ENCODE measurements at regions not wholly inside any gene's neighbourhood (a gene's known extent, or its start where the extent isn't known, plus 50 kb on each side); places are given as distances from the start of the nearest gene placed in this dataset.

DNA sequence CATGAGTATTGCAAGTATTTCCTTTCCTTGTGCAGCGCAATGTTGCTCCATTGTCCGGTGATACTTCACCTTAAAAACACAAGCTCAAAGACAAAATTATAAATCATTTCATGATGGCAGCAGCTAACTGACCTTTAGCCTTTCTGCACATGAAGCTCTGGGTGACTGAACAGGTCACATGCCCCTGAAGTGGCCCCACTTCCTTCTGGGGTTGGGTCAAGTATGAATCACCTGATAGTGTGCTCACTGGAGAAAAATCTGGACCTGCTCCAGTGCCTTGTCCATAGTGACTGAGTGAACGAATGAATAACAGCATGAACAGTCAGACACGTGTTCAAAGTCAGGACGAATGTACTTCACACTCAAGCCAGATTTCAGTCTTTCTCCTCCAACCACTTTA, 658.9 kb downstream of the NPHP4 start:
- Histone ChIP-seq H3K9me3 (ENCODE audit: control insufficient read depth in 2 of 2, insufficient read depth in 1 of 2, low read length in 1 of 2) (no peaks in the 10 kb centered on the region), H3K4me1 (ENCODE audit: control insufficient read depth in 2 of 2, insufficient read depth in 2 of 2, low read length in 2 of 2) (no peaks in the 10 kb centered on the region), H3K27me3 (ENCODE audit: control insufficient read depth in 2 of 2, insufficient read depth in 1 of 2, low read length in 1 of 2) (no peaks in the 10 kb centered on the region), H3K4me3 (ENCODE audit: low read length in 2 of 2) (no peak overlapping the region), H3K27ac (ENCODE audit: low read depth in 1 of 2, low read length in 1 of 2) (no peak overlapping the region), H3K36me3 (ENCODE audit: control insufficient read depth in 2 of 2, insufficient read depth in 2 of 2, low read length in 1 of 2) (no peaks in the 10 kb centered on the region)
- WGBS: 93% methylated on average over 5 of the region's 5 CpGs
- no peak for DNase-seq (ENCODE audit: low read depth in 6 of 9, low spot score in 9 of 9)

DNA sequence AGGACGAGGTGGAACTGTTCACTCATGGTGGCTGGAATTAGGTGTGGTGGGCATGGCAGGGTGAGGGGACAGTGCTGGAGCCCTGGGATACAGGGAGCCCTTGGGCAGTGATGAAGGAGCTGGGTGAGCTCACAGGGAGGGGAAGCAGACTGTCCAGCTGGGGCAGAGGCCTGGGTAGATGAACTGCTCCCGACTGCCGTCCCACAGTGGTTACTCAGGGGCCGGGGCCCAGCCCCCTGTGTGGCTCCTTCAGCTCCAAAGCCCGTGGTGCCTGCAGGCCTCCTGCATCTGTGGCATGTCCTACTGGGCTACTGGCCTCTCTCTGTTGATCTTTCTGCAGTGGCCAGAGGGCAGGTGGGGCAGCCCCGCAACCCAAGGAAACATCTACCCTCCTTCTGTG, 661.1 kb downstream of the NPHP4 start:
- WGBS: 93% methylated on average over 6 of the region's 6 CpGs
- no peak for DNase-seq (ENCODE audit: low read depth in 6 of 9, low spot score in 9 of 9)

DNA sequence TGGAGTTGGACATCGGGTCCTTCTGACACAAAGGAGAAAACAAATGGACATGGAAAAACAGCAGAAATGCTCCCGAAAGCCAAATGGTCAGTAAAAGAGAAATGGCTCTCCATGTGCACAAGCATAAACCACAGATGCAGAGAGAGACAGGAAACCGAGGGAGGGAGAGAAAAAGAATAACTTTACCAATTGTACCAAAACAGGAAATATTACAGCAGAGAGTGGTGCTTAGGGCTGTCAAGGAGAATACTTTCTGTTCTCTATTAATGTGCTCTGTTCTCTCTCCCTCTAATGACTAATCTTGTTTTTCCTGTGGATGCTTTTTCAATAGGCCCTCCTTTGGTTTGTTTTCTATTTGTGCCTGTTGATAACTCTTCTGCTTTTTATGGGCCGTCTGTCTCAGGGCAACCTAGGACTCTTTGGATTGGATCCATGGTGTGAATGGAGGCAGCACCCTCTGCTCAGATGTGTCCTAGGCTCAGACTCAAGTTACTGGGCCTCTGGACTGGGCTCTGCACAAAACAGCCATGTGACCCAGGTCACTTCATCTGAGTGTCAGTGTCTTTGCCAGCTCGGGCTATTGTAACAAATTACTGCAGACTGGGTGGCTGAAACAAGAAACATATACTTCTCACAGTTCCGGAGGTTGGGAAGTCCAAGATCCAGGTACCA, 663.0 kb downstream of the NPHP4 start:
- no peak overlapping the region for H3K27ac ChIP-seq (ENCODE audit: low read depth in 1 of 2, low read length in 1 of 2)
- no peak for DNase-seq (ENCODE audit: low read depth in 6 of 9, low spot score in 9 of 9)
- 65% methylated on average over 6 of the region's 6 CpGs for WGBS
- no peaks in the 10 kb centered on the region for H3K36me3 ChIP-seq (ENCODE audit: control insufficient read depth in 2 of 2, insufficient read depth in 2 of 2, low read length in 1 of 2)
- peaks cover 1 to 5% of the 10 kb centered on the region in 2 donors for H3K9me3 ChIP-seq (ENCODE audit: control insufficient read depth in 2 of 2, insufficient read depth in 1 of 2, low read length in 1 of 2)
- H3K4me1 ChIP-seq (ENCODE audit: control insufficient read depth in 2 of 2, insufficient read depth in 2 of 2, low read length in 2 of 2): no peaks in the 10 kb centered on the region
- no peak overlapping the region for H3K4me3 ChIP-seq (ENCODE audit: low read length in 2 of 2)
- no peaks in the 10 kb centered on the region for H3K27me3 ChIP-seq (ENCODE audit: control insufficient read depth in 2 of 2, insufficient read depth in 1 of 2, low read length in 1 of 2)

More for the DNA sequence above, 661.1 kb downstream of the NPHP4 start:
- no peak overlapping the region for H3K27ac ChIP-seq (ENCODE audit: low read depth in 1 of 2, low read length in 1 of 2)
- peaks cover 1 to 5% of the 10 kb centered on the region in 2 donors for H3K9me3 ChIP-seq (ENCODE audit: control insufficient read depth in 2 of 2, insufficient read depth in 1 of 2, low read length in 1 of 2)
- no peaks in the 10 kb centered on the region for H3K27me3 ChIP-seq (ENCODE audit: control insufficient read depth in 2 of 2, insufficient read depth in 1 of 2, low read length in 1 of 2)
- no peaks in the 10 kb centered on the region for H3K36me3 ChIP-seq (ENCODE audit: control insufficient read depth in 2 of 2, insufficient read depth in 2 of 2, low read length in 1 of 2)
- H3K4me1 ChIP-seq (ENCODE audit: control insufficient read depth in 2 of 2, insufficient read depth in 2 of 2, low read length in 2 of 2): no peaks in the 10 kb centered on the region
- H3K4me3 ChIP-seq (ENCODE audit: low read length in 2 of 2): no peak overlapping the region

DNA sequence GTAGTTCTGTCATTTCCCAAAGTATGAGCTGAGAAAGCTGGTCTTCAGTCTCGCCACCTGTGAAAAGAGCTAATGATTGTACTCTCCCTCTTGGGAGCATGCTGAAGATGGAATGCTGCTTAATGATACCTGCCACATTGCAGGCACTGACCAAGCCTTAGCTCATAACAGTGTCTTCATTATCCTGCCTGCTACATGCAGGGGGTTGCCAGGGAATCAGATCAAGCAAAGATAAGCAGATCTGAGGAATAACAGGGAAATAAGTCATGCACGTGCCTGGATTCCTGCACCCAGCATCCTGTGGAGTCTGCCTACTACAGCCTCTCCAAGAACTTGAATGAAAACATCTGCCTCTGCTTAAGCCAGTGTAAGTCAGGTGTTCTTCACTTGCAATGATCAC, 667.3 kb downstream of the NPHP4 start:
- Histone ChIP-seq H3K27me3 (ENCODE audit: control insufficient read depth in 2 of 2, insufficient read depth in 1 of 2, low read length in 1 of 2) (no peaks in the 10 kb centered on the region), H3K27ac (ENCODE audit: low read depth in 1 of 2, low read length in 1 of 2) (no peak overlapping the region), H3K4me3 (ENCODE audit: low read length in 2 of 2) (no peak overlapping the region), H3K36me3 (ENCODE audit: control insufficient read depth in 2 of 2, insufficient read depth in 2 of 2, low read length in 1 of 2) (no peaks in the 10 kb centered on the region), H3K4me1 (ENCODE audit: control insufficient read depth in 2 of 2, insufficient read depth in 2 of 2, low read length in 2 of 2) (no peaks in the 10 kb centered on the region), H3K9me3 (ENCODE audit: control insufficient read depth in 2 of 2, insufficient read depth in 1 of 2, low read length in 1 of 2) (peaks cover 1 to 5% of the 10 kb centered on the region in 2 donors)
- no peak for DNase-seq (ENCODE audit: low read depth in 6 of 9, low spot score in 9 of 9)
- 82% methylated on average over 2 of the region's 2 CpGs for WGBS

DNA sequence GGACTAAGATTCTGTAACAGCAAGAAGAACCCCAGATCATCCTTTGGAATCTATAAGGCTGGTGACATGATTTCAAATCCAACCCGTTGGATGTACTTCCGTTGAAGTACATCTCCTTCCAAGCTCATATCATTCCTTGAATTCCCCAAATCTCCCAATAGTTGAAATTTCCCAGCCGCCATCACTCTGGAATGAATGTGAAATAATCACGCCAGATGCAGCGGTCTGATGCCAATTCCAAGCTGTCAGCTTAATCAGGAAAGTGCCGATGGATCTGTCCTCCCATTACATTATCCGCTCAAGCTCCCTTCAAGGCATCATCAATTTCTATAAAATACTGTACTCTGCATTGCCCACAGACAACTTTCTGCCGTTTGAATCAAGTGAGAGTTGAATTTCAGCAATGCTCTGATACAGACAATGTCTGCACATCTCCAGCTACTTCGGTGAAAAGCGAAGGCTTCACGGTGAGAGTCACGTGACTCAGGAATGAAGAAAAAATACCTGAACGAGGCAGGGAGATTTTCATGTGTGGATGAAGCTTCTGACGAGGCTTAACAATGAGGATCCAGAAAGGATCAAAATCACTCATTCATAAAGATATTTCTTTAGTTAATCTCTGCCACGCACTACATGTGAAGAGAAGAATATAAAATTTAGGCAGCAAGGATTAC, 663.9 kb downstream of the AJAP1 start:
- Histone ChIP-seq H3K36me3 (ENCODE audit: control insufficient read depth in 2 of 2, insufficient read depth in 2 of 2, low read length in 1 of 2) (no peaks in the 10 kb centered on the region), H3K4me3 (ENCODE audit: low read length in 2 of 2) (no peak overlapping the region), H3K4me1 (ENCODE audit: control insufficient read depth in 2 of 2, insufficient read depth in 2 of 2, low read length in 2 of 2) (no peaks in the 10 kb centered on the region), H3K9me3 (ENCODE audit: control insufficient read depth in 2 of 2, insufficient read depth in 1 of 2, low read length in 1 of 2) (no peaks in the 10 kb centered on the region), H3K27ac (ENCODE audit: low read depth in 1 of 2, low read length in 1 of 2) (no peak overlapping the region), H3K27me3 (ENCODE audit: control insufficient read depth in 2 of 2, insufficient read depth in 1 of 2, low read length in 1 of 2) (no peaks in the 10 kb centered on the region)
- 91% methylated on average over 15 of the region's 15 CpGs for WGBS
- DNase-seq (ENCODE audit: low read depth in 6 of 9, low spot score in 9 of 9): no peak

DNA sequence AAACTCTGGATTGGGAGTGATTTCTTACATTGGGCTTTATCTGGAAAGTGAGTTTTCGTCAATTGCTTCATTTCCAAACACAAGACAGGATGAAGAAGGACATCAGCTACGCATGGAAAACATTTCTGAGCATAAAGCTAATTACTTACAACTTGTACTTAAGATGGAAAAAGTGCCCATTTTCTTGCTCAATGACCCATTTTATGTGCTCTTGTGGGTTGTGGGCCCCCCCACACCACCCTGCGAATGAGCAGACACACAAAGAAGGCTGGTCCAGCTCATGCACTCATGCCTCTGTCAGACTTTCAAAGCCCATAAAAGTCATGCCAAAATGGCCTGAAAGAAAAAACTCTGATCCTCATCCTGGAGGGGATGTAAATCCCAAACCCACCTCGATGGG, 663.0 kb downstream of the AJAP1 start:
- H3K4me1 ChIP-seq (ENCODE audit: control insufficient read depth in 2 of 2, insufficient read depth in 2 of 2, low read length in 2 of 2): no peaks in the 10 kb centered on the region
- H3K4me3 ChIP-seq (ENCODE audit: low read length in 2 of 2): no peak overlapping the region
- H3K9me3 ChIP-seq (ENCODE audit: control insufficient read depth in 2 of 2, insufficient read depth in 1 of 2, low read length in 1 of 2): no peaks in the 10 kb centered on the region
- H3K27me3 ChIP-seq (ENCODE audit: control insufficient read depth in 2 of 2, insufficient read depth in 1 of 2, low read length in 1 of 2): no peaks in the 10 kb centered on the region
- WGBS: 86% methylated on average over 4 of the region's 4 CpGs
- no peak for DNase-seq (ENCODE audit: low read depth in 6 of 9, low spot score in 9 of 9)
- H3K27ac ChIP-seq (ENCODE audit: low read depth in 1 of 2, low read length in 1 of 2): no peak overlapping the region
- H3K36me3 ChIP-seq (ENCODE audit: control insufficient read depth in 2 of 2, insufficient read depth in 2 of 2, low read length in 1 of 2): no peaks in the 10 kb centered on the region

DNA sequence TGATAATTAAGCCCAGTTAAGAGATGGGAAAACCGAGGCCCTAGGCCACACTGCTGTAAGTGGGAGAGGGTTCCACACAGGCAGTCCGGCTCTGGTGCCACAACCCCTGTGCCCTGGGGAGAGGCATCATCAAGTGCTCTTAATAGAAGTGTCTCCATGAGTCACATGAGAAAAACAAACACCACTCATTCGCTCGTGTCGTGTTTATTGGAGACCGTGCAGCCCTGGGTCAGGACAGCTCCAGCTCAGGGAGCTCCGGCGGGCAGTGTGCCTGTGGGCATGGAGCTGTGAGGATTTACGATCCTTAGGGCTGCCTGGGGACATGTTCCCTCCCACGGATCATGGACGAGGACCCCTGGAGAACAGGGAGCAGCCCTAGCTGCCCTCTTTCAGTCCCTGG, 658.5 kb downstream of the AJAP1 start:
- no peaks in the 10 kb centered on the region for H3K27me3 ChIP-seq (ENCODE audit: control insufficient read depth in 2 of 2, insufficient read depth in 1 of 2, low read length in 1 of 2)
- no peaks in the 10 kb centered on the region for H3K36me3 ChIP-seq (ENCODE audit: control insufficient read depth in 2 of 2, insufficient read depth in 2 of 2, low read length in 1 of 2)
- WGBS: 80% methylated on average over 11 of the region's 11 CpGs
- H3K9me3 ChIP-seq (ENCODE audit: control insufficient read depth in 2 of 2, insufficient read depth in 1 of 2, low read length in 1 of 2): no peaks in the 10 kb centered on the region
- H3K4me1 ChIP-seq (ENCODE audit: control insufficient read depth in 2 of 2, insufficient read depth in 2 of 2, low read length in 2 of 2): no peaks in the 10 kb centered on the region
- DNase-seq (ENCODE audit: low read depth in 6 of 9, low spot score in 9 of 9): no peak
- no peak overlapping the region for H3K4me3 ChIP-seq (ENCODE audit: low read length in 2 of 2)
- no peak overlapping the region for H3K27ac ChIP-seq (ENCODE audit: low read depth in 1 of 2, low read length in 1 of 2)

DNA sequence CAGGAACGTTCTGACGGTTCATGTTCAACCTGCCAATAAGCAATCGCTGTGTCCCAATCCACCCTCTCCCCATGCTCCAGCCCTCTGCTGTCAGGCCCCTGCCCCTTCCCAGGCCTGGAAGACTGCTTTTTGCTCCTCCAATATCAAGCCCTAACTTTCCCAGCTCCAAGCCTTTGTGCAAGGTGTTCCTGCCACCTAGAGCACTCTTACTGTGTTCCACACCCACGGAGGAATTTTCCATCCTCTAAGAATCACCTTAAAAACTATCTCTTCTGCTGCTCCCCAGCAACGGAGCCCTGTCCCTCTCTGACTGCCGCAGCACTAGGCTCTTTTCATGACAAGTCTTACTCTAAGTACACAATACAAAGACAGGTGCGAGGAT, 657.9 kb downstream of the AJAP1 start:
- no peaks in the 10 kb centered on the region for H3K27me3 ChIP-seq (ENCODE audit: control insufficient read depth in 2 of 2, insufficient read depth in 1 of 2, low read length in 1 of 2)
- H3K27ac ChIP-seq (ENCODE audit: low read depth in 1 of 2, low read length in 1 of 2): no peak overlapping the region
- no peaks in the 10 kb centered on the region for H3K36me3 ChIP-seq (ENCODE audit: control insufficient read depth in 2 of 2, insufficient read depth in 2 of 2, low read length in 1 of 2)
- H3K4me3 ChIP-seq (ENCODE audit: low read length in 2 of 2): no peak overlapping the region
- WGBS: 92% methylated on average over 7 of the region's 7 CpGs
- H3K4me1 ChIP-seq (ENCODE audit: control insufficient read depth in 2 of 2, insufficient read depth in 2 of 2, low read length in 2 of 2): no peaks in the 10 kb centered on the region
- H3K9me3 ChIP-seq (ENCODE audit: control insufficient read depth in 2 of 2, insufficient read depth in 1 of 2, low read length in 1 of 2): no peaks in the 10 kb centered on the region
- no peak for DNase-seq (ENCODE audit: low read depth in 6 of 9, low spot score in 9 of 9)

DNA sequence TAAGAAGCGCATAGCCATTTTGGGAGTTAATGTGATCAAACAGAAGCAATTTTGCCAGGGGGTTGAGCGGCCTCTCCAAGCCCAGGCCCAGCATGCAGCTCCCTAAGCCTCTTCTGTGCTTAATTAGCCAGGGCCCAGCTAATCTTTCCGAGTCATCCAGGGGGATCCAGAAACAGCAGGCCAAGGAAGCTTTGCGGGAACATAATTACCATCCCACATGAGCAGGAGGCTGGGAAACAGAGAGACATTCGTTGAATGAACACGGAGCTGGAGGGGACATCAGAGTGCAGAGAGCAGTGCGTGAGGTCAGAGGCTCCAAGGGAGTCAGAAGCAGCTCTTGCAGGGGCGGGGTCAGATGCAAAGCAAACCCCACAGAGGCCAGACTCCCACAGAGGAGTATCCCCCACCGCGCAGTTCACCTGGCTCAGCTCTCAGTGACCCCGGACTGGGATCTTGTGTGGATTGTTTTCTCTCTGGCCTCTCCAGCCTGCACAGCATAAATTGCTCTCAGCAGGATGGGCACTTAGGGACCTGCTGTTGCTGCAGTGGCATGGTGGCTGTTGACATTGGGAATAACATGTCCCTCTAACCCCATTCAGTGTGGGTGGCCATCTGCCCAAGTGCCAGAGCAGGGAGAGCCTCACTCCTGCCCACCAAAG, 657.4 kb downstream of the AJAP1 start:
- no peak for DNase-seq (ENCODE audit: low read depth in 6 of 9, low spot score in 9 of 9)
- Histone ChIP-seq H3K27ac (ENCODE audit: low read depth in 1 of 2, low read length in 1 of 2) (no peak overlapping the region), H3K4me3 (ENCODE audit: low read length in 2 of 2) (no peak overlapping the region), H3K9me3 (ENCODE audit: control insufficient read depth in 2 of 2, insufficient read depth in 1 of 2, low read length in 1 of 2) (no peaks in the 10 kb centered on the region), H3K4me1 (ENCODE audit: control insufficient read depth in 2 of 2, insufficient read depth in 2 of 2, low read length in 2 of 2) (no peaks in the 10 kb centered on the region), H3K36me3 (ENCODE audit: control insufficient read depth in 2 of 2, insufficient read depth in 2 of 2, low read length in 1 of 2) (no peaks in the 10 kb centered on the region), H3K27me3 (ENCODE audit: control insufficient read depth in 2 of 2, insufficient read depth in 1 of 2, low read length in 1 of 2) (no peaks in the 10 kb centered on the region)
- 75% methylated on average over 11 of the region's 11 CpGs for WGBS

Data from thymus (tissue), 11 donors.